ENCODE measurements at regions not wholly inside any gene's neighbourhood (a gene's known extent, or its start where the extent isn't known, plus 50 kb on each side); places are given as distances from the start of the nearest gene placed in this dataset.

- H3K9me3 ChIP-seq = no peaks in the 10 kb centered on the region
- H3K27ac ChIP-seq = no peak overlapping the region
- H3K4me1 ChIP-seq (ENCODE audit: control insufficient read depth in 1 of 2, low read depth in 2 of 2) = peaks cover 0 to 11% of the 10 kb centered on the region in 2 donors
- no peak for ATAC-seq (ENCODE audit: insufficient number of reproducible peaks, low FRiP score, low read depth)
- H3K36me3 ChIP-seq = no peaks in the 10 kb centered on the region
- TF ChIP-seq, protein P1, sequence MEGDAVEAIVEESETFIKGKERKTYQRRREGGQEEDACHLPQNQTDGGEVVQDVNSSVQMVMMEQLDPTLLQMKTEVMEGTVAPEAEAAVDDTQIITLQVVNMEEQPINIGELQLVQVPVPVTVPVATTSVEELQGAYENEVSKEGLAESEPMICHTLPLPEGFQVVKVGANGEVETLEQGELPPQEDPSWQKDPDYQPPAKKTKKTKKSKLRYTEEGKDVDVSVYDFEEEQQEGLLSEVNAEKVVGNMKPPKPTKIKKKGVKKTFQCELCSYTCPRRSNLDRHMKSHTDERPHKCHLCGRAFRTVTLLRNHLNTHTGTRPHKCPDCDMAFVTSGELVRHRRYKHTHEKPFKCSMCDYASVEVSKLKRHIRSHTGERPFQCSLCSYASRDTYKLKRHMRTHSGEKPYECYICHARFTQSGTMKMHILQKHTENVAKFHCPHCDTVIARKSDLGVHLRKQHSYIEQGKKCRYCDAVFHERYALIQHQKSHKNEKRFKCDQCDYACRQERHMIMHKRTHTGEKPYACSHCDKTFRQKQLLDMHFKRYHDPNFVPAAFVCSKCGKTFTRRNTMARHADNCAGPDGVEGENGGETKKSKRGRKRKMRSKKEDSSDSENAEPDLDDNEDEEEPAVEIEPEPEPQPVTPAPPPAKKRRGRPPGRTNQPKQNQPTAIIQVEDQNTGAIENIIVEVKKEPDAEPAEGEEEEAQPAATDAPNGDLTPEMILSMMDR (IDR thresholded peaks at IDR 0.05) = no peak
- H3K4me3 ChIP-seq = no peak overlapping the region
- no peak for DNase-seq (ENCODE audit: low spot score)
- no peaks in the 10 kb centered on the region for H3K27me3 ChIP-seq (replicated peaks; ENCODE audit: insufficient read depth)
These were observed 254.4 kb upstream of the CHAC2 start for GRCh38 chr2:53513167-53513666.

DNA sequence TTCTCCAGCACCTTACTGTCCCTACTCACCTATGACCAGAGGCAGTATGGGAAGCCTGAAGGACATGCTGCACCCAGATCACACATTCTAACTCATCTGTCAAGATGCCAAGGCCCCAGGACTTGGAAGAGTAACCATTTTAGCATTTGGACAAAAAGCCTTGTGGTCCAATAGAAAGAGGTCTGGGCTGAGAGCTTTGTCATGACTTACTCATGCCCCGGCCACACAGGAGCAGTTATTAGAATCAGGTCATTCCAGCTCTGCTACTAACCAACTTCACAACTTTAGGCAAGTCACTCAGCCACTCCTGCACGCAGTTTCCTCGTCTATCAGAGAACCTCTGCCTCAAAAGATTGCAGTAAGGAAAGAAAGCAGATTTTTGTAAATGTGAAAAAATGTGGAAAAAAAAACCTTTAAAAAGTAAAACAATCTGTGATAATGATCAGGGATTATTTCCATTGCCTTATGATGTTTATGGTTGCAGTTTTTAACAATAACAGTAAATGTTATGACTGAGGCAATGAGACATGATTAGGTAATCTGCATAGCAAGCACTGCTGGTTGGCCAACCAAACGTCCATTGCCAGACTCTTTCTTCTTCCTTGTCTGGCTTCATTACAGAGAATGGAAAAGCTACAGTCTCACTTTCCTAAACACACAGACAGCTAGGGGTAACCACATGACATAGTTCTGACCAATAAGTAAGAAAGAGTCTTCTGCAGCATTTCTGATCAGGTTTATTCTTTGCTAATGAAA, 255.4 kb upstream of the CHAC2 start:
- H3K4me1 ChIP-seq (ENCODE audit: control insufficient read depth in 1 of 2, low read depth in 2 of 2) = peaks cover 0 to 9% of the 10 kb centered on the region in 2 donors
- DNase-seq (ENCODE audit: low spot score) (no peak), ATAC-seq (ENCODE audit: insufficient number of reproducible peaks, low FRiP score, low read depth) (no peak)
- no peaks in the 10 kb centered on the region for H3K27me3 ChIP-seq (replicated peaks; ENCODE audit: insufficient read depth)
- H3K36me3 ChIP-seq = no peaks in the 10 kb centered on the region
- no peaks in the 10 kb centered on the region for H3K9me3 ChIP-seq
- no peak overlapping the region for H3K27ac ChIP-seq
- TF ChIP-seq, protein P1 (IDR thresholded peaks at IDR 0.05) = no peak
- H3K4me3 ChIP-seq = no peak overlapping the region

- no peaks in the 10 kb centered on the region for H3K27me3 ChIP-seq (replicated peaks; ENCODE audit: insufficient read depth)
- DNase-seq (ENCODE audit: low spot score) (no peak), ATAC-seq (ENCODE audit: insufficient number of reproducible peaks, low FRiP score, low read depth) (no peak)
- TF ChIP-seq, protein P1 (IDR thresholded peaks at IDR 0.05) = no peak
- H3K4me1 ChIP-seq (ENCODE audit: control insufficient read depth in 1 of 2, low read depth in 2 of 2) = peaks cover 0 to 6% of the 10 kb centered on the region in 2 donors
- no peak overlapping the region for H3K4me3 ChIP-seq
- no peaks in the 10 kb centered on the region for H3K36me3 ChIP-seq
- H3K9me3 ChIP-seq = no peaks in the 10 kb centered on the region
- no peak overlapping the region for H3K27ac ChIP-seq
These were observed 256.1 kb upstream of the CHAC2 start for GRCh38 chr2:53511549-53511948.

DNA sequence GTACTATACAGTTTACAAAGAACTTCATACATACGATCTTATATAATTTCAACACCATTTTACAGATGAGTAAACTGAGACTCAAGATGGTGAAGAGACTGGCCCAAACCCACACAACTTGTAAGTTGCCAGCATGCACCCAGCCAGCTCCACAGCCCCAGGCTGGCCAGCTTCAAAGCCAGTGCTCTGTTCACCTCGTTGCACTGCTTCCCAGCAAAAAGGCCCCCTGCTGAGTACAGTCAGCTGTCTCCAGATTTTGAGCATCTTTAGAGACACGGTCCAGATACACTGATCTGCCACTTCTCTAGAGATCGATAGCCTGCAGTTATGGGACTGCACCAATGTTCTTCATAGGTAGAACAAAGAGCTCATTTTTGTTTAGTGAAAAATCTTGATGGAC, 257.2 kb upstream of the CHAC2 start:
- H3K4me3 ChIP-seq = no peak overlapping the region
- no peaks in the 10 kb centered on the region for H3K36me3 ChIP-seq
- H3K27me3 ChIP-seq (replicated peaks; ENCODE audit: insufficient read depth) = no peaks in the 10 kb centered on the region
- TF ChIP-seq, protein P1 (IDR thresholded peaks at IDR 0.05) = no peak
- DNase-seq (ENCODE audit: low spot score) (no peak), ATAC-seq (ENCODE audit: insufficient number of reproducible peaks, low FRiP score, low read depth) (no peak)
- H3K27ac ChIP-seq = no peak overlapping the region
- H3K4me1 ChIP-seq (ENCODE audit: control insufficient read depth in 1 of 2, low read depth in 2 of 2) = peaks cover 0 to 6% of the 10 kb centered on the region in 2 donors
- no peaks in the 10 kb centered on the region for H3K9me3 ChIP-seq

DNA sequence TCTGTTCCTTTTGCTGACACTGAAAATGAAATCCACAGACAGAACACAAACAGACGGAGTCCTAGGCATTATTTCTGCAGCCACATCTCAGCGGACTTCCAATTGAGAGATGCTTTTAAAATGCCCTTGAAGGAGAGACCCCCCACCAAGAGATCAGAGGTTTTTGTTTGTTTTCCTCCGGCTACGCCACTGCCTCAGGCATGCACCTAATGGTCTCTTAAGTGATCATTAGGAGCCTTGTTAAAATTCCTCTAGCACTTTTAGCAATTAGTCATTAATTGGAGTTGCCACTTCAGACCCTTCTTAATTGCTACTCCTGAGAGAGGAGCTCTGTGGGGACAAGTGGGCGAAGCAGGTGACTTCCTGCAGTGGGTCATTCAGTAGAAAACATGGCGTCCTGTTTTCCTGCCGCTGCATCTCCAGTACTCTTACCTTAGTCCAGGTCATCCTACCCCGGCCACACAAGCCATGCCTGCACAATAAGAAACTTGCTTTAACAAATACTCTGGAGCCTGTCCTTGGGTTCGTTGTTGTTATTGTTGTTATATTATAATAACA, 257.7 kb upstream of the CHAC2 start:
- no peaks in the 10 kb centered on the region for H3K27me3 ChIP-seq (replicated peaks; ENCODE audit: insufficient read depth)
- peaks cover 0 to 6% of the 10 kb centered on the region in 2 donors for H3K4me1 ChIP-seq (ENCODE audit: control insufficient read depth in 1 of 2, low read depth in 2 of 2)
- no peak overlapping the region for H3K4me3 ChIP-seq
- ATAC-seq (ENCODE audit: insufficient number of reproducible peaks, low FRiP score, low read depth) (no peak), DNase-seq (ENCODE audit: low spot score) (no peak)
- no peaks in the 10 kb centered on the region for H3K36me3 ChIP-seq
- no peak overlapping the region for H3K27ac ChIP-seq
- no peaks in the 10 kb centered on the region for H3K9me3 ChIP-seq
- TF ChIP-seq, protein P1 (IDR thresholded peaks at IDR 0.05) = no peak

Measured in thoracic aorta (tissue), 2 donors.